Fibroblast of mammary gland (primary cell): ENCODE measurements at regions not wholly inside any gene's neighbourhood (a gene's known extent, or its start where the extent isn't known, plus 50 kb on each side); places are given as distances from the start of the nearest gene placed in this dataset.
"Not testable (repeated sequence)": the region's sequence is repeated elsewhere in the genome, so short reads cannot be mapped to it uniquely, and the experiment has no call there.

Source experiments
- DNase-seq: peaks from one replicate; pipeline ENCODE4 v3.0.0-alpha.2; 2010; ENCODE audit warnings: low read depth
- H3K4me3 ChIP-seq: 2 replicates; pipeline ENCODE4 v1.5.1; 2011; ENCODE audit warnings: low read depth, mild to moderate bottlenecking, low read length, moderate library complexity; ENCODE audit not compliant: control insufficient read depth
- CTCF ChIP-seq: conservative IDR thresholded peaks from 2 replicates; pipeline ENCODE4 v1.5.1; 2011; ENCODE audit warnings: low read depth, low read length, inconsistent platforms; ENCODE audit not compliant: control insufficient read depth, insufficient read depth

DNA sequence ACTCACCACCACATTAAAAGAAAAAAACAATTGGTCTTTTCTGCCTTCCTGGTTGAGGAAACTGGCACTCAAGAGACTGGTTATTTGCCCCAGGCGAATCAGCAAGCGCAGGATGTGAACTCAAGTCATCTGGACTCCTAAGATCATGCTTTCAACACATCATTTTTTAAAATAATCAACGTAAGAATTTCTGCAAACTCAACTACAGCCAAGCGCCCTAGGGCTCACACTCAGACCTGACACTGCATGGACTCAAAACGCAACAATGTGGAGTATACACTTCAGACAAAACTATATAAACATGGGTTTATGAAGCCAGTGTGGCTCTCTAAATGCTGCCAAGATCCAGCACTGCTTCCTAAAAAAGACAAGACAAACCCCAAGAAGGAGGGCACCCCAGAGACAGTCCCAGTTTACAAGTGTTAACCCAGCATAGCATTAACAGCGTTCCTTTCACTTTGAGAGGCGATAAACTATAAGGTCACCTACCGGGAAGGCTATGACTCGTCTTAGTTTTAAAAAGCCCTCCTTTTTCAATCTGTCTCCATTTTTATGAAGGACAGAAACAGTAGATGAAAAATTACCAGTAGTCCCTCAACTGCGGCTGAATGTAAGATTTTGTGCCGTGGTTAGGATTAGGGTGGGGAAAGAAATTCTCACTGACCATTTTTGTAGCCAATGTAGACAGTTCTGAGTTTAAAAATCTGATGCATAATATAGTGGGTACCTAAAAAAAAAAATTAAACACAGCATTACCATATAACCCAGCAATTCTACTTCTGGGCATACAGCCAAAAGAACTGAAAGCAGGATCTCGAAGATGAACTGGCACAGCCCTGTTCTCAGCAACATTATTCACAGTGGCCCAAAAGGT, 54.8 kb downstream of the SIPA1L2 start:
- DNase-seq: no peak
- no peak overlapping the region for H3K4me3 ChIP-seq
- no peak for TF ChIP-seq CTCF

- no peak for DNase-seq
- no peak for TF ChIP-seq CTCF
- H3K4me3 ChIP-seq: no peak overlapping the region
These were observed 55.9 kb downstream of the SIPA1L2 start for GRCh38 chr1:232574077-232574476.

GRCh38 chr1:232571523-232571922, 58.4 kb downstream of the SIPA1L2 start:
- H3K4me3 ChIP-seq: no peak overlapping the region
- peak; percentile 71 for DNase-seq
- TF ChIP-seq CTCF: no peak

DNA sequence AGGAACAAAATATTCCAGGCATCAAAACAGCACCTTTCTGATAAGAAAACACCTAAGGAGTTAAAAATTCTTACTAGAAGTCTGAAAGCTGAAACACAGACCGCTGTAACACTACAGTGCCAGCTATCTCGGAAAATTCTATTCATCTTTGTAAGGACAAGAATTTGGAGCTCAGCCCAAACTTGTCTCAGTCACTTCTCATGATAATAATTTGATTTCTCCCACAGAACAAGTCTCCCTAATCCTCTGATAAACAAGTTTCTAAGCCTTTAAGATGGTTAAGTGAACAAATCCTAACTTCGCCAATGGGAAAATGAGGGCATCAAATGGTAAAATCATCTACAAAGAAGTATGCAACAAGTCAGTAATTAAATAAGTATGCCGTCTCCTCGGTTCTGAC, 59.9 kb downstream of the SIPA1L2 start:
- TF ChIP-seq CTCF: no peak
- H3K4me3 ChIP-seq: no peak overlapping the region
- DNase-seq: no peak

DNA sequence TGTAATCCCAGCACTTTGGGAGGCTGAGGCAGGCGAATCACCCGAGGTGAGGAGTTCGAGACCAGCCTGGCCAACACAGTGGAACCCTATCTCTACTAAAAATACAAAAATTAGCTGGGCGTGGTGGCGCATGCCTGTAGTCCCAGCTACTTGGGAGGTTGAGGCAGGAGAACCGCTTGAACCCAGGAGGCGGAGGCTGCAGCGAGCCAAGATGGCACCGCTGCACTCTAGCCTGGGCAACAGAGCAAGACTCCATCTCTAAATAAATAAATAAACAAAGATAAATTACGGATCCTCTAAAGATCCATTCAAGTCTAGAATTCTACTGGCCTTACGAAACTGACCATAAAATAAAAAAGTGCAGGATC, 60.4 kb downstream of the SIPA1L2 start:
- not testable (repeated sequence) for DNase-seq, H3K4me3 ChIP-seq

GRCh38 chr1:232568906-232569553, 60.9 kb downstream of the SIPA1L2 start:
- no peak for TF ChIP-seq CTCF

GRCh38 chr1:232568331-232568852, 61.5 kb downstream of the SIPA1L2 start:
- H3K4me3 ChIP-seq: no peak overlapping the region
- TF ChIP-seq CTCF: no peak
- DNase-seq: no peak

More at GRCh38 chr1:232568906-232569553, 60.9 kb downstream of the SIPA1L2 start:
- no peak for DNase-seq
- H3K4me3 ChIP-seq: no peak overlapping the region
